ENCODE measurements at regions not wholly inside any gene's neighbourhood (a gene's known extent, or its start where the extent isn't known, plus 50 kb on each side); places are given as distances from the start of the nearest gene placed in this dataset.

- H3K27ac ChIP-seq (ENCODE audit: low read depth), result no peak overlapping the region
- no peak for DNase-seq (ENCODE audit: extremely low spot score)
- no peaks in the 10 kb centered on the region for H3K36me3 ChIP-seq (ENCODE audit: insufficient read depth)
- no peaks in the 10 kb centered on the region for H3K4me1 ChIP-seq (ENCODE audit: insufficient read depth)
- H3K4me3 ChIP-seq (ENCODE audit: low read depth, low read length), result no peak overlapping the region
- 20% methylated on average over 1 of the region's 1 CpG for WGBS
Measured at GRCh38 chr6:126919947-126920346, 198.5 kb upstream of the RSPO3 start.

- no peak for DNase-seq (ENCODE audit: extremely low spot score)
- 50% methylated on average over 2 of the region's 2 CpGs for WGBS
- Histone ChIP-seq H3K4me3 (ENCODE audit: low read depth, low read length) (no peak overlapping the region), H3K36me3 (ENCODE audit: insufficient read depth) (no peaks in the 10 kb centered on the region), H3K27ac (ENCODE audit: low read depth) (no peak overlapping the region), H3K4me1 (ENCODE audit: insufficient read depth) (no peaks in the 10 kb centered on the region)
Measured at GRCh38 chr6:126923807-126924206, 194.7 kb upstream of the RSPO3 start.

GRCh38 chr6:126926926-126927325 is 191.5 kb upstream of the RSPO3 start:
- Histone ChIP-seq H3K4me1 (ENCODE audit: insufficient read depth) (no peaks in the 10 kb centered on the region), H3K27ac (ENCODE audit: low read depth) (no peak overlapping the region), H3K4me3 (ENCODE audit: low read depth, low read length) (no peak overlapping the region), H3K36me3 (ENCODE audit: insufficient read depth) (no peaks in the 10 kb centered on the region)
- 51% methylated on average over 3 of the region's 3 CpGs for whole genome bisulfite sequencing
- DNase-seq (ENCODE audit: extremely low spot score), result no peak

GRCh38 chr6:126927841-126928240 is 190.6 kb upstream of the RSPO3 start:
- Histone ChIP-seq H3K27ac (ENCODE audit: low read depth) (no peak overlapping the region), H3K4me3 (ENCODE audit: low read depth, low read length) (no peak overlapping the region), H3K36me3 (ENCODE audit: insufficient read depth) (no peaks in the 10 kb centered on the region), H3K4me1 (ENCODE audit: insufficient read depth) (no peaks in the 10 kb centered on the region)
- no peak for DNase-seq (ENCODE audit: extremely low spot score)
- 37% methylated on average over 4 of the region's 4 CpGs for WGBS

- Histone ChIP-seq H3K27ac (ENCODE audit: low read depth) (no peak overlapping the region), H3K4me1 (ENCODE audit: insufficient read depth) (no peaks in the 10 kb centered on the region)
- no peak for DNase-seq (ENCODE audit: extremely low spot score)
Measured at GRCh38 chr6:126937426-126937825, 181.0 kb upstream of the RSPO3 start.

GRCh38 chr6:126939784-126940183 is 178.7 kb upstream of the RSPO3 start:
- Histone ChIP-seq H3K36me3 (ENCODE audit: insufficient read depth) (no peaks in the 10 kb centered on the region), H3K27ac (ENCODE audit: low read depth) (no peak overlapping the region), H3K4me1 (ENCODE audit: insufficient read depth) (no peaks in the 10 kb centered on the region), H3K4me3 (ENCODE audit: low read depth, low read length) (no peak overlapping the region)
- 92% methylated on average over 3 of the region's 3 CpGs for WGBS
- no peak for DNase-seq (ENCODE audit: extremely low spot score)

More at GRCh38 chr6:126937426-126937825, 181.0 kb upstream of the RSPO3 start:
- H3K36me3 ChIP-seq (ENCODE audit: insufficient read depth), result no peaks in the 10 kb centered on the region
- H3K4me3 ChIP-seq (ENCODE audit: low read depth, low read length), result no peak overlapping the region

- DNase-seq (ENCODE audit: extremely low spot score), result no peak
- no peaks in the 10 kb centered on the region for H3K36me3 ChIP-seq (ENCODE audit: insufficient read depth)
- no peak overlapping the region for H3K27ac ChIP-seq (ENCODE audit: low read depth)
- no peaks in the 10 kb centered on the region for H3K4me1 ChIP-seq (ENCODE audit: insufficient read depth)
- no peak overlapping the region for H3K4me3 ChIP-seq (ENCODE audit: low read depth, low read length)
- 81% methylated on average over 1 of the region's 1 CpG for WGBS
Measured at GRCh38 chr6:126941751-126942150, 176.7 kb upstream of the RSPO3 start.

GRCh38 chr6:126944512-126944911 is 174.0 kb upstream of the RSPO3 start:
- Histone ChIP-seq H3K4me3 (ENCODE audit: low read depth, low read length) (no peak overlapping the region), H3K27ac (ENCODE audit: low read depth) (no peak overlapping the region), H3K36me3 (ENCODE audit: insufficient read depth) (no peaks in the 10 kb centered on the region), H3K4me1 (ENCODE audit: insufficient read depth) (no peaks in the 10 kb centered on the region)
- 78% methylated on average over 5 of the region's 5 CpGs for WGBS
- no peak for DNase-seq (ENCODE audit: extremely low spot score)

GRCh38 chr6:126945150-126945685 is 173.3 kb upstream of the RSPO3 start:
- Histone ChIP-seq H3K4me3 (ENCODE audit: low read depth, low read length) (no peak overlapping the region), H3K4me1 (ENCODE audit: insufficient read depth) (no peaks in the 10 kb centered on the region), H3K27ac (ENCODE audit: low read depth) (no peak overlapping the region), H3K36me3 (ENCODE audit: insufficient read depth) (no peaks in the 10 kb centered on the region)
- WGBS, result 51% methylated on average over 4 of the region's 4 CpGs
- DNase-seq (ENCODE audit: extremely low spot score), result no peak

- Histone ChIP-seq H3K27ac (ENCODE audit: low read depth) (no peak overlapping the region), H3K4me1 (ENCODE audit: insufficient read depth) (no peaks in the 10 kb centered on the region), H3K4me3 (ENCODE audit: low read depth, low read length) (no peak overlapping the region), H3K36me3 (ENCODE audit: insufficient read depth) (no peaks in the 10 kb centered on the region)
- 37% methylated on average over 2 of the region's 2 CpGs for WGBS
- no peak for DNase-seq (ENCODE audit: extremely low spot score)
Measured at GRCh38 chr6:126945812-126946360, 172.6 kb upstream of the RSPO3 start.

- H3K4me1 ChIP-seq (ENCODE audit: insufficient read depth), result no peaks in the 10 kb centered on the region
- no peak overlapping the region for H3K27ac ChIP-seq (ENCODE audit: low read depth)
- no peaks in the 10 kb centered on the region for H3K36me3 ChIP-seq (ENCODE audit: insufficient read depth)
- 62% methylated on average over 4 of the region's 4 CpGs for WGBS
- DNase-seq (ENCODE audit: extremely low spot score), result no peak
- no peak overlapping the region for H3K4me3 ChIP-seq (ENCODE audit: low read depth, low read length)
Measured at GRCh38 chr6:126947070-126947469, 171.4 kb upstream of the RSPO3 start.

- no peak for DNase-seq (ENCODE audit: extremely low spot score)
- H3K36me3 ChIP-seq (ENCODE audit: insufficient read depth), result no peaks in the 10 kb centered on the region
Measured at GRCh38 chr6:126949786-126950185, 168.7 kb upstream of the RSPO3 start.

GRCh38 chr6:126955621-126956020 is 162.8 kb upstream of the RSPO3 start:
- no peaks in the 10 kb centered on the region for H3K4me1 ChIP-seq (ENCODE audit: insufficient read depth)
- DNase-seq (ENCODE audit: extremely low spot score), result no peak
- no peaks in the 10 kb centered on the region for H3K36me3 ChIP-seq (ENCODE audit: insufficient read depth)
- H3K27ac ChIP-seq (ENCODE audit: low read depth), result no peak overlapping the region
- H3K4me3 ChIP-seq (ENCODE audit: low read depth, low read length), result no peak overlapping the region
- WGBS, result 95% methylated on average over 1 of the region's 1 CpG

More at GRCh38 chr6:126949786-126950185, 168.7 kb upstream of the RSPO3 start:
- H3K4me3 ChIP-seq (ENCODE audit: low read depth, low read length), result no peak overlapping the region
- no peak overlapping the region for H3K27ac ChIP-seq (ENCODE audit: low read depth)
- no peaks in the 10 kb centered on the region for H3K4me1 ChIP-seq (ENCODE audit: insufficient read depth)
- WGBS, result 72% methylated on average over 1 of the region's 1 CpG

- Histone ChIP-seq H3K4me3 (ENCODE audit: low read depth, low read length) (no peak overlapping the region), H3K36me3 (ENCODE audit: insufficient read depth) (no peaks in the 10 kb centered on the region), H3K4me1 (ENCODE audit: insufficient read depth) (no peaks in the 10 kb centered on the region), H3K27ac (ENCODE audit: low read depth) (no peak overlapping the region)
- 88% methylated on average over 3 of the region's 3 CpGs for WGBS
- no peak for DNase-seq (ENCODE audit: extremely low spot score)
Measured at GRCh38 chr6:126957721-126958120, 160.8 kb upstream of the RSPO3 start.

GRCh38 chr6:126959765-126960164 is 158.7 kb upstream of the RSPO3 start:
- H3K27ac ChIP-seq (ENCODE audit: low read depth), result no peak overlapping the region
- no peaks in the 10 kb centered on the region for H3K36me3 ChIP-seq (ENCODE audit: insufficient read depth)
- WGBS, result 77% methylated on average over 1 of the region's 1 CpG
- no peak for DNase-seq (ENCODE audit: extremely low spot score)
- no peaks in the 10 kb centered on the region for H3K4me1 ChIP-seq (ENCODE audit: insufficient read depth)
- H3K4me3 ChIP-seq (ENCODE audit: low read depth, low read length), result no peak overlapping the region
